ENCODE measurements at regions not wholly inside any gene's neighbourhood (a gene's known extent, or its start where the extent isn't known, plus 50 kb on each side); places are given as distances from the start of the nearest gene placed in this dataset.
"Not testable (repeated sequence)": the region's sequence is repeated elsewhere in the genome, so short reads cannot be mapped to it uniquely, and the experiment has no call there.

- H3K27ac ChIP-seq, result no peak overlapping the region
- no peak for DNase-seq
- no peak overlapping the region for H3K4me3 ChIP-seq
- TF ChIP-seq POLR2A (IDR thresholded peaks at IDR 0.05) (no peak), CTCF (IDR thresholded peaks at IDR 0.05) (no peak)
- intact Hi-C loops (cut with DNase I; ENCODE audit: low total_unique reads), result no loop called here
- H3K9me3 ChIP-seq, result no peaks in the 10 kb centered on the region
- H3K4me1 ChIP-seq, result no peaks in the 10 kb centered on the region
- H3K27me3 ChIP-seq, result no peaks in the 10 kb centered on the region
- H3K36me3 ChIP-seq, result no peaks in the 10 kb centered on the region
These were observed 282.5 kb downstream of the KLHL13 start for GRCh38 chrX:117834076-117834475.

- DNase-seq; H3K27ac ChIP-seq; H3K36me3 ChIP-seq; H3K4me1 ChIP-seq; intact Hi-C loops (cut with DNase I; ENCODE audit: low total_unique reads); H3K4me3 ChIP-seq; H3K9me3 ChIP-seq; H3K27me3 ChIP-seq: not testable (repeated sequence)
These were observed 295.1 kb downstream of the KLHL13 start for GRCh38 chrX:117821472-117821871.

GRCh38 chrX:117808426-117808825 is 308.2 kb downstream of the KLHL13 start:
- H3K4me1 ChIP-seq, result no peaks in the 10 kb centered on the region
- no peaks in the 10 kb centered on the region for H3K36me3 ChIP-seq
- H3K27ac ChIP-seq, result no peak overlapping the region
- TF ChIP-seq POLR2A (IDR thresholded peaks at IDR 0.05) (no peak), CTCF (IDR thresholded peaks at IDR 0.05) (no peak)
- no peak for DNase-seq
- H3K9me3 ChIP-seq, result no peaks in the 10 kb centered on the region
- intact Hi-C loops (cut with DNase I; ENCODE audit: low total_unique reads), result no loop called here
- no peaks in the 10 kb centered on the region for H3K27me3 ChIP-seq
- H3K4me3 ChIP-seq, result no peak overlapping the region

- Histone ChIP-seq H3K36me3 (no peaks in the 10 kb centered on the region), H3K27me3 (no peaks in the 10 kb centered on the region), H3K4me1 (no peaks in the 10 kb centered on the region), H3K4me3 (no peak overlapping the region), H3K27ac (no peak overlapping the region), H3K9me3 (no peaks in the 10 kb centered on the region)
- intact Hi-C loops (cut with DNase I; ENCODE audit: low total_unique reads), result no loop called here
- no peak for DNase-seq
- TF ChIP-seq CTCF (IDR thresholded peaks at IDR 0.05) (no peak), POLR2A (IDR thresholded peaks at IDR 0.05) (no peak)
These were observed 313.1 kb downstream of the KLHL13 start for GRCh38 chrX:117803463-117803862.

- H3K9me3 ChIP-seq, result no peaks in the 10 kb centered on the region
- no peaks in the 10 kb centered on the region for H3K27me3 ChIP-seq
- no peak for TF ChIP-seq POLR2A (IDR thresholded peaks at IDR 0.05)
- TF ChIP-seq CTCF (IDR thresholded peaks at IDR 0.05), result no peak
- H3K27ac ChIP-seq, result no peak overlapping the region
- no peak for DNase-seq
- no peaks in the 10 kb centered on the region for H3K4me1 ChIP-seq
- intact Hi-C loops (cut with DNase I; ENCODE audit: low total_unique reads), result no loop called here
- no peaks in the 10 kb centered on the region for H3K36me3 ChIP-seq
- H3K4me3 ChIP-seq, result no peak overlapping the region
These were observed 328.3 kb downstream of the KLHL13 start for GRCh38 chrX:117788339-117788738.

- Histone ChIP-seq H3K9me3 (no peaks in the 10 kb centered on the region), H3K4me1 (no peaks in the 10 kb centered on the region), H3K27ac (no peak overlapping the region), H3K27me3 (no peaks in the 10 kb centered on the region), H3K36me3 (no peaks in the 10 kb centered on the region), H3K4me3 (no peak overlapping the region)
- no peak for TF ChIP-seq CTCF (IDR thresholded peaks at IDR 0.05)
- no peak for TF ChIP-seq POLR2A (IDR thresholded peaks at IDR 0.05)
- DNase-seq, result no peak
- intact Hi-C loops (cut with DNase I; ENCODE audit: low total_unique reads), result no loop called here
These were observed 345.2 kb downstream of the KLHL13 start for GRCh38 chrX:117771384-117771783.

Data from uterus (tissue), 3 donors.